ENCODE measurements at regions not wholly inside any gene's neighbourhood (a gene's known extent, or its start where the extent isn't known, plus 50 kb on each side); places are given as distances from the start of the nearest gene placed in this dataset.

- TF ChIP-seq TAF1 (IDR thresholded peaks at IDR 0.05; ENCODE audit: borderline replicate concordance, insufficient read depth, low read length) (no peak), FOXP2 (optimal IDR thresholded peaks at IDR 0.05; ENCODE audit: borderline replicate concordance, extremely low read depth, extremely low read length, insufficient read depth) (no peak), POLR2AphosphoS5 (IDR thresholded peaks at IDR 0.05; ENCODE audit: low read depth, low read length) (no peak), SIN3A (IDR thresholded peaks at IDR 0.05; ENCODE audit: borderline replicate concordance, insufficient read depth, low read length) (no peak)
Measured at GRCh38 chr6:67802771-67803170, 832.3 kb upstream of the ADGRB3 start.
